OCI-LY1 (cell line): ENCODE measurements at regions not wholly inside any gene's neighbourhood (a gene's known extent, or its start where the extent isn't known, plus 50 kb on each side); places are given as distances from the start of the nearest gene placed in this dataset.

Experiments used
- H2AFZ ChIP-seq: fragments of 200-600 bp; sonication (generic), shearing (Covaris generic); 2 replicates; pipeline ENCODE4 v1.6.0; 2014; ENCODE audit warnings: antibody characterized with exemption, mild to moderate bottlenecking, low read length
- H3F3A ChIP-seq: fragments of 200-600 bp; sonication (generic), shearing (Covaris generic); 2 replicates; pipeline ENCODE4 v1.6.0; 2014; ENCODE audit warnings: mild to moderate bottlenecking, antibody characterized with exemption, low read length, moderate library complexity; ENCODE audit not compliant: insufficient read depth
- H3K27ac ChIP-seq: fragments of 200-600 bp; sonication (generic); 2 replicates; pipeline ENCODE4 v1.5.1; 2014; ENCODE audit warnings: low read length, mixed run types, mild to moderate bottlenecking, low read depth; ENCODE audit not compliant: poor library complexity, severe bottlenecking
- H3K27me3 ChIP-seq: fragments of 200-600 bp; sonication (generic); 2 replicates; pipeline ENCODE4 v1.6.0; 2014; ENCODE audit warnings: antibody characterized with exemption, mild to moderate bottlenecking, low read length, moderate library complexity; ENCODE audit not compliant: insufficient read depth
- H3K36me3 ChIP-seq: fragments of 200-600 bp; sonication (generic); 2 replicates; pipeline ENCODE4 v1.6.1; 2014; ENCODE audit warnings: mild to moderate bottlenecking, antibody characterized with exemption, low read length, moderate library complexity, mixed read lengths; ENCODE audit not compliant: insufficient read depth
- H3K4me1 ChIP-seq: fragments of 200-600 bp; sonication (generic); 2 replicates; pipeline ENCODE4 v1.5.1; 2014; ENCODE audit warnings: mild to moderate bottlenecking, low read length, moderate library complexity; ENCODE audit not compliant: insufficient read depth, severe bottlenecking
- H3K4me2 ChIP-seq: fragments of 200-600 bp; sonication (generic), shearing (Covaris generic); 2 replicates; pipeline ENCODE4 v1.6.1; 2014; ENCODE audit warnings: low read length
- H3K4me3 ChIP-seq: fragments of 200-600 bp; sonication (generic); 2 replicates; pipeline ENCODE4 v1.5.1; 2014; ENCODE audit warnings: low read length, low read depth, mild to moderate bottlenecking, mixed read lengths; ENCODE audit not compliant: poor library complexity, severe bottlenecking
- H3K79me2 ChIP-seq: fragments of 200-600 bp; shearing (Covaris generic); 2 replicates; pipeline ENCODE4 v1.6.1; 2016; ENCODE audit warnings: mixed run types, low read length, mixed read lengths; ENCODE audit not compliant: insufficient read depth
- H3K9ac ChIP-seq: fragments of 200-600 bp; sonication (generic), shearing (Covaris generic); 2 replicates; pipeline ENCODE4 v1.6.1; 2014; ENCODE audit warnings: mild to moderate bottlenecking, low read length, mixed read lengths
- H3K9me2 ChIP-seq: fragments of 200-600 bp; sonication (generic), shearing (Covaris generic); 2 replicates; pipeline ENCODE4 v1.6.1; 2014; ENCODE audit warnings: low read depth, mild to moderate bottlenecking, low read length, mixed read lengths
- H3K9me3 ChIP-seq: fragments of 200-600 bp; shearing (Covaris generic); 2 replicates; pipeline ENCODE4 v1.6.1; 2014; ENCODE audit warnings: low read length, mixed read lengths
- H4K20me1 ChIP-seq: fragments of 200-600 bp; sonication (generic), shearing (Covaris generic); 2 replicates; pipeline ENCODE4 v1.6.0; 2016; ENCODE audit warnings: mild to moderate bottlenecking, low read length; ENCODE audit not compliant: insufficient read depth
- EZH2 ChIP-seq: fragments of 200-600 bp; sonication (generic), shearing (Covaris generic); IDR thresholded peaks from 2 replicates; pipeline ENCODE4 v1.8.0; 2017; ENCODE audit warnings: borderline replicate concordance, mixed run types, mild to moderate bottlenecking, antibody characterized with exemption, low read length, moderate library complexity, mixed read lengths
- TF ChIP-seq, protein P1 (sequence below): fragments of 200-600 bp; sonication (generic), shearing (Covaris generic); IDR thresholded peaks from 2 replicates; pipeline ENCODE4 v1.5.1; 2017; ENCODE audit warnings: mild to moderate bottlenecking, antibody characterized with exemption, low read length, moderate library complexity, mixed read lengths

DNA sequence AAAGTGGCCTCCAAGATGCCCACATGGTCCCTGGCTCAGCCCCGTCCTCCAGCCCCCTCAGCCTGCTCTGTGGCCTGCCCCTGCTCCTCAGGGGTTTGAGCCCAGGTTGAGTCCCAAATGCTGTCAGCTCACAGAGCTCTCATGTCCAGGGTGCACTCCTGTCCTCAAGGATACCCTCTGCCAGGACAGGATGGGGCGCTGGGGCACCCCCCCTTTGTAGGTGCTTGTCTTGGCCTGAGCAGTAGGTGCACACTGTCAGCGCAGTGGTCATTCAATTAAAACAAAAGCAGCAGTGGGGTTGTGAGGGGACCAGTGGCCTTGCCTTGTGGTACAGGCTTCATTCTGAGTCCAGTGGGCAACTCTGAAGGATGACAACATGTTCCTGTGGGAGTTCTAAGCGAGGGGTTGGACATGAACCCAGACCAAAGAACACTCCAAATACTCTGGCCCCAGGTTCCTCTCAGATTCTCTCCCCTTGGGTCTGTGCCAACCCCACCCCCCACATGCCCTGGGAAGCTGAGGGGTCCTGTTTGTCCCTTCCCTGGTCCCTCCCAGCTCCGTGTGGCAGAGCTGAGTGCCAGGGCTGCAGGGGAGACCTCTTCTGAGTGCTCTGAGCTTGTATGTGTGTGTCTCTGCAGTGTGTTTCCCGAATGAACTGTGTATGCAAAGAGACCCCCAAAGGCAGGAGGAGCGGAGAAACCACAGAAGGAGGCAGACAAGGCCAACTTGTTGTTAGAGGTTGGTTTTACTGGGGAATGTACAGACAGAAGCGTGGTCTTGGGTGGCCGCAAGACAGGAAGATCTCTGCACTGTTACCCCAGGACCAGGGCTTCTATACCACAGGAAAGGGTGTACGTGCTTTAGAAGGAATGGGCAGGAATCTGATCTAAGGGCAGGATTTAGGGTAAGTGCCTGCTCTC lies 155.6 kb upstream of the HS6ST1 start:
- H3K9me3 ChIP-seq = peaks cover 13% of the 10 kb centered on the region
- no peaks in the 10 kb centered on the region for H3K27me3 ChIP-seq
- no peaks in the 10 kb centered on the region for H3K79me2 ChIP-seq
- H3K36me3 ChIP-seq = no peaks in the 10 kb centered on the region
- no peaks in the 10 kb centered on the region for H3K9me2 ChIP-seq
- H3F3A ChIP-seq = no peaks in the 10 kb centered on the region
- H3K4me1 ChIP-seq = no peaks in the 10 kb centered on the region
- no peak overlapping the region for H3K9ac ChIP-seq
- no peak overlapping the region for H3K4me2 ChIP-seq
- no peak overlapping the region for H3K27ac ChIP-seq
- no peaks in the 10 kb centered on the region for H4K20me1 ChIP-seq
- H3K4me3 ChIP-seq = no peak overlapping the region
- TF ChIP-seq, protein P1, sequence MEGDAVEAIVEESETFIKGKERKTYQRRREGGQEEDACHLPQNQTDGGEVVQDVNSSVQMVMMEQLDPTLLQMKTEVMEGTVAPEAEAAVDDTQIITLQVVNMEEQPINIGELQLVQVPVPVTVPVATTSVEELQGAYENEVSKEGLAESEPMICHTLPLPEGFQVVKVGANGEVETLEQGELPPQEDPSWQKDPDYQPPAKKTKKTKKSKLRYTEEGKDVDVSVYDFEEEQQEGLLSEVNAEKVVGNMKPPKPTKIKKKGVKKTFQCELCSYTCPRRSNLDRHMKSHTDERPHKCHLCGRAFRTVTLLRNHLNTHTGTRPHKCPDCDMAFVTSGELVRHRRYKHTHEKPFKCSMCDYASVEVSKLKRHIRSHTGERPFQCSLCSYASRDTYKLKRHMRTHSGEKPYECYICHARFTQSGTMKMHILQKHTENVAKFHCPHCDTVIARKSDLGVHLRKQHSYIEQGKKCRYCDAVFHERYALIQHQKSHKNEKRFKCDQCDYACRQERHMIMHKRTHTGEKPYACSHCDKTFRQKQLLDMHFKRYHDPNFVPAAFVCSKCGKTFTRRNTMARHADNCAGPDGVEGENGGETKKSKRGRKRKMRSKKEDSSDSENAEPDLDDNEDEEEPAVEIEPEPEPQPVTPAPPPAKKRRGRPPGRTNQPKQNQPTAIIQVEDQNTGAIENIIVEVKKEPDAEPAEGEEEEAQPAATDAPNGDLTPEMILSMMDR = no peak
- TF ChIP-seq EZH2 = no peak
- no peak overlapping the region for H2AFZ ChIP-seq

- H3K9ac ChIP-seq = no peak overlapping the region
- TF ChIP-seq EZH2 = no peak
- TF ChIP-seq, protein P1 = no peak
- no peak overlapping the region for H3K27ac ChIP-seq
- H3K4me1 ChIP-seq = no peaks in the 10 kb centered on the region
- no peaks in the 10 kb centered on the region for H3K36me3 ChIP-seq
- no peaks in the 10 kb centered on the region for H3K27me3 ChIP-seq
- no peaks in the 10 kb centered on the region for H3K9me2 ChIP-seq
- H3K4me3 ChIP-seq = no peak overlapping the region
- H3K79me2 ChIP-seq = no peaks in the 10 kb centered on the region
- no peaks in the 10 kb centered on the region for H4K20me1 ChIP-seq
- no peak overlapping the region for H3K4me2 ChIP-seq
- no peaks in the 10 kb centered on the region for H3F3A ChIP-seq
- H2AFZ ChIP-seq = no peak overlapping the region
- peaks cover 6% of the 10 kb centered on the region for H3K9me3 ChIP-seq
Observed at GRCh38 chr2:128474962-128475361, 156.3 kb upstream of the HS6ST1 start.

GRCh38 chr2:128475427-128476211 lies 157.0 kb upstream of the HS6ST1 start:
- Histone ChIP-seq H3F3A (no peaks in the 10 kb centered on the region), H3K4me1 (no peaks in the 10 kb centered on the region), H3K27me3 (no peaks in the 10 kb centered on the region), H4K20me1 (no peaks in the 10 kb centered on the region), H3K9me3 (no peaks in the 10 kb centered on the region; the same call in 1 of the 2 replicates), H3K36me3 (no peaks in the 10 kb centered on the region), H3K9ac (no peak overlapping the region), H2AFZ (no peak overlapping the region), H3K27ac (no peak overlapping the region), H3K4me3 (no peak overlapping the region), H3K4me2 (no peak overlapping the region), H3K9me2 (no peaks in the 10 kb centered on the region), H3K79me2 (no peaks in the 10 kb centered on the region)
- TF ChIP-seq, protein P1 = no peak
- no peak for TF ChIP-seq EZH2
